Daoy (cell line): ENCODE measurements at regions not wholly inside any gene's neighbourhood (a gene's known extent, or its start where the extent isn't known, plus 50 kb on each side); places are given as distances from the start of the nearest gene placed in this dataset.

Experiments
- DNase-seq: peaks from one replicate; pipeline ENCODE4 v3.0.0-alpha.2; 2015; ENCODE audit warnings: low read depth

DNA sequence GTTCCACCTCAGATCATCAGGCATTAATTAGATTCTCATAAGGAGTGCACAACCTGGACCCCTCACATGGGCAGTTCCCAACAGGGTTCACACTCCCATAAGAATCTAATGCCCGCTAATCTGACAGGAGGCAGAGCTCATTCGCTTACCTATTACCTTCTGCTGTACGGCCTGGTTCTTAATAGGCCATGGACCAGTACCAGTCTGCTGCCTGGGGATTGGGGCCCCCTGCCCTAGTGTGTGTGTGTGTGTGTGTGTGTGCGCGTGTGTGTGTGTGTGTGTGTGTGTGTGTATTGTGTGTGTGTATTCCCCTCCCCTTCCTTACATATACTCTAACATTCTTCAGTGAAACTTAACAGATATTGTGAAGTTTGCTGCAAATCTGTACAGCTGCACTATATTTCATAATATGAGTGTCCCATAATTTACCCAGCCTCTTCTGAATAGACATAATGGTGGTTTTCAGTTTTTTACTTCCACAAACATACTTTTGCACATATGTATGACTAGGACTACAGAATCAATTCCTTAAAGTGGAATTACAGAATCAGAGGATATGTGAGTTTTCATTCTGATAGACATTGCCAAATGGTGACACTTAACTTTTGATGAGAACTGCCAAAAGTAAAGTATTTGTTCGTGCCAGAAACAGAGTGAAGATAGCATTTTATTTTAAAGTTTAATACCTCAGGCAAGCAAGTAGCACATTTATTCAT lies 205.2 kb upstream of the EEA1 start:
- no peak for DNase-seq

DNA sequence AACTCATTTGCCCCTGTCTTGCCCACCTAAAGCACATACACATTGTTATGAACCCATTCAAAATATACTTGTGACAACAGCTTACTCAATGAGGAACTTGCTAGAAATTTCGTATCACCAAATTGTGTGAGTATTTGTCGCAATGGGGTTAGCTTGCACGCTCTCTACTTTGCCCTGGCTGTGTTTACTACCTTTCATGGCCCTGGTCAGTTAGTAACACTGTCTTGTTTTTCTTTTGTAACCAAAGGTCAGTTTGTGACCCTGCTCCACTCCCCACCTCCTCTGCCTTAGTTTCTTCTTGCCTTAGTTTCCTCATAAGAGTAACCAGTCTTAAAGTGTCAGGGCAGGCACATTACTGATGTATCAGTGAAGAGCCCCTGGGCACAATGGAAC lies 205.8 kb upstream of the EEA1 start:
- DNase-seq, result no peak

DNA sequence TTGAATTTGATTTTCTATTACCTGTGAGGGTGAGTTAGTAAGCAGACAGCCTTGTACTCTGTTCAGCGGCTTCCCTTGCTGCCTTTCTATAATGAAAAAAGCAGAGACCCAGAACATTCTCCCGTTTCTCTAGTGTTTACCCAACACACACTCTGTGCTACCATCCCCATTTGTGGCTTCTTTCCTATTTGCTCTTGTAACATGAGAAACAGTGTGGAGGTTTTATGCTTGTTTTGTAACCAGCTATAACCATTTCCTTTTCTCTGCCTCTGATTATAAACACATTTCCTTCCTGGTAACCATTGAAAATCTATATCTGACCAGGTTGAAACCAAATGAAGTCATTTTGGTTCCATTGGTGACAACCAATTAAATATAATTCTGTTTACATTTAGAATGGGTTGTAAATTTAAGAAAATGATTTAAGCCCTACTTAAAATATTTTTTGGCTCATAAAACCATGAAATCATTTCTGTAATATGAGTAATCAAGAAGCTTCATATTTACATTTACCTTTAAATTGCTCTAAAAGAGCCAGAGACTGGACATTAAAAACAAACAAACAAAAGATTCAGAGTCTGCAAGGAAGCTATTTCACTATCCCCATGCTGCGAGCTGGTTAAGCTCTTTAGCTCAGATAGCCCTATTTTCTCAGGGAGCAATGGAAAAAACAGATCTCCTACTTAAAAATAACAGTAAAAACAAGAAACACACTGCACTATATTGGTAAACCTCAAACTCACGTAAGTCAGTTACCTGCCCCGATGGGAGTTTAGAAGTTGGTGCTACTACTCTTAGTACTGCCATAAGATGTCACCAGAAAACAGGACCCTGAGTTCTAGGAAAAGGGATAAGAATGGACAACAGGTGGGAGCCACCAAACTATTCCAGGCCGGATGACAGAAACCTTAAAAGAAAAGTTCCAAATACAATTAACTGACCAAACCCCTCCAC lies 206.5 kb upstream of the EEA1 start:
- DNase-seq, result peak; percentile 38

DNA sequence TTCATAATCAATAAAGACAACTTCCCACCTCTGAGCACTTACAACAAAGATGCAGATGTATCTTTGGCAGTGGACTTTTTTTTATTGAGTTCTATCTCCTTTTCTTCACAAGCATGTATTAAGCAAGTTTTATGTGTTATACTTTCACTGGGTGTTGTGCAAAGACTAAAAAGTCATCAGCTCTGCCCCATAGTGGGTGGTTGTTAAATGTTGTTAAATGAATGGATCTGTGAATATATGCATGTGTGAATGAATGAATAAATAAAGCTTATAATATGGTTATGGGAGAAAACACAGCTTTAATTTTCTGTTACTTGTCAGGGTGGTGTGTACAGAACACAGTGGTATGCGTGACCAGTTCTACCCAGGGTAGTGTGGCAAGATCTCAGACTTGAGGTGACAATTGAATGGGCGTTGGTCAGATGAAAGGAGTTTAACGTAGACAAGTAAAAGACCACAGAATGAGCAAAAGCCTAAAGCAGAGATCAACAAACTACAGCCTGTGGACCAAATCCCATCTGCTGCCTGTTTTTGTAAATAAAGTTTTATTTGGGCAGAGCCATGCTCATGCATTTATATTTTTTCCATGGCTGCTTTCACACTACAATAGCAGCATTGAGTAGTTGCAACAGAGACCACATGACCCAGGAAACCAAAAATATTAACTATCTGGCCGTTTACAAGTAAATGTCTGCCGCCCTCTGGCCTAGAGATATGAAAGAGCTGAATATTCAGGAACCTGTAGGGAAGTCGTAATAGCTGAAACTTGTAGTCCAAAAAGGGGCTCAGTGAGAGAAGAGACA lies 207.4 kb upstream of the EEA1 start:
- DNase-seq, result no peak

DNA sequence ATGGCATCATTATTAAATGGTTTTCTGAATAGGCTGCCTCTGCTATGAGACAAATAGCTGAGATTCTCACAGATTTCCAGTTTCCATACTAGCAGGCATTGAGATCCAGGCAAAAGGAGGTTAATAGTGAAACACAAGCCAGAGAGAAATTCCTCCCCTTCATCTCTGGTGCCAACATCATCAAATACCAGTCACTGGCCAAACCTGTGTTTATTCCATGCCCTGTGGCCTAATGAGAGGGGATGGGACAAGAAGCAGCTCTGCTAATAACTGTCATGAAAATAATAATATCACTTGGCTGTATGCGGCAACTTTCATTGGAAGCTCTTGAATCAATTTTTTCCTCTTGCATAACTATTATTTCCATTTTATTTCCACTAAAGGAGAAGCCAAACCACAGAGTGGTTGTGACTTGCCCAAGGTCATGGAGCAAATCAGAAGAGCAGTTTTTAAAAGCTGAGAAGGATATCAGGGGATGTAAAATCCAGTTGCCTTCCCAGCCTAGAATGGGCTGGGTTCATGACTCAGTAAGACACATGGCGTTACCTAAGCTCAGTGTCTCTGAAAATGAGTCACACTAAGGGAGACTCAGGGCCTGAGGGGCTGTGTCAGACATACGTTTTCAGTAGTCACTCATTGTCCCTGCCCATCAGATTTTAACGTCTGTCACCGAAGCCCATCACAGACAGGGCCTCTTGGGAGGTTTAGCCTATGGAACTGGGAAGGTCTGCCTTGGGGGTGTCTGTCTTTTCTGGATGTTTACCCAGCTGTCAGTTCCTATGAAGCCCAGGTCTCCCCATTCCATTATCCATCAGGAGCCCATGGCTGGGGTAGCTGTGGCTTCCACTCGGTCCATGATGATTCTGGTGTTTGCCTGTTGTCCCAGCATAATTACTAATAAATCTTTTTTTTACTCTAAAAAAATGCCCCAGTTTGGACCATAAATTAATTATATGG lies 208.8 kb upstream of the EEA1 start:
- DNase-seq, result peak; percentile 82

DNA sequence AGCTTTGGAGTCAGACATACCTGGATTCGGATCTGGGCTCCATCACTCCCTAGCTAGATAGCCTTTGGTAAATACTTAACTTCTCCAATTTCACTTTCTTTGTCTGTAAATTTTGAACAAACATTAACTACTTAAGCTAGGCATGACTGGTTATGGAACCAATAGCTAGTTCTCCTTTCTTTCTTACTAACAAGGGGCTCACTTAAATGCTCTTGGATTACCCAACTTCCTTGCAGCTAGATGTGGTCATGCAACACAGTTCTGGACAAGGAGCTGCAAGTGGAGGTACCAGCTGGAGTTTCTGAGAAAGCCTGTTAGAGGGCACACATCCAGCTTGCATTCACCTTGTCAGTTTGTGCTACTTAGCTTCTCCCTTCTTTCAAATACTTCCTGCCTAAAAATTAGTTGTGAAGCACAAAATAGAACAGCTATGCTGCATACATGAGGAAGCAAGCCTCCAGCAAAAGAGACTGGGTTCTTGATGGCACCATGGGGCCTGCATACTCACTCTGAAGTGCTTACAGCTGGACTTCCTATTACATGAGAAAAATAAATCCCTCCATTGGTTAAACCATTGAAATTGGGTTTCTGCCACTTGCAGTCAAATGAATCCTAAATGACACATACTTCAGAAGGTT lies 210.1 kb upstream of the EEA1 start:
- no peak for DNase-seq

DNA sequence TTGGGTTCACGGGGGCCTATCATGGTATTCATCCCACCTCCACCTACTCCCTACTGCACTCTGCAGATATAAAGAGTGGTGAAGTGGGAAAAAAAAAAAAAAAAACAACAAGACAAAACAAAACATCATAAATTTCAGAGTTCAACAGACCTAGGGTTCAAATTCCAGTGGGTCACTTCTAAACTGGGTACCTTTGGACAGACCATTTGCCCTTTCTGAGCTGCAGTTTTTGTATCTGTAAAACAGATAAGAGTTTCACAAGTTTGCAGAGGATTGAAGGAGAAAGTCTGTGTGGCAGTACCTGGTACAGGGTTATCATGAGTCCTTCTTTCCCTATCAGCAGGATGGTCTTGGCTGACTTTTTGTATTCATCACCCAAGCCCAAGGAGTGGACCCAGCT lies 211.2 kb upstream of the EEA1 start:
- no peak for DNase-seq

DNA sequence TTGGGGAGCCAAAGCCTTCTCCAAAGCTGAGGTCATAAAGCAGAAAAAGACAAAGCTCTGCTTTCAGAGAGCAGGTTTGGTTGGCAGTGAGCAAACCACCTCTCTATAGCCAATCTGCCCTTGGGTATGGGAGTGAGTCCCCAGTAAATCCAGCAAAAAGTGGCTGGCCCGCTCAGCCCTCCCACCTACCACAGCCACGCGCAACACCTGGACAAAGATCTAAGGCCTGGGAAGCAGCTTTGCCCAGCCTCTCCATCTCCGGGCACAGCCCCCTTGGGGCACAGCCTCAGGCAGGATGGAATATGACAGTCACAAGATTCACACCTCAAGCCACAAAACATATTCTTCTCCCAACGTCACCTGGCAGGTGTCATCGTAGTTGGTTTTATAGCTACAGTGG lies 211.7 kb upstream of the EEA1 start:
- no peak for DNase-seq

DNA sequence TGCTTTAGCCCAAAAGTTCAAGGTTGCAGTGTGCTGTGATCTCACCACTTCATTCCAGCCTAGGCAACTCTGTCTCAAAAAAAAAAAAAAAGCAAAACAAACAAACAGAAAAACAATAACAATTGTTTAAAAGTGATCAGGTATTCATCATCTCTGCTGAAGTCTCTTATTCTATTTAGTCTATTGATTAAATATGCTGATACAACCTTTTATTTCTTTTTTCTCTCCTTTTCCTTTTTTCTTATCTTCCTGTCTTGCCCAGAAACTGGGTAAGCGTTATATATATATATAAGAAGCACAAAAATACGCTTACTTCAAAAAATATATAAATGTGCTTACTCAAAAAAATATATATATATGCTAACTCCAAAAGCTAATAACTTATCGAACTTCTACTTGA lies 213.8 kb upstream of the EEA1 start:
- no peak for DNase-seq

DNA sequence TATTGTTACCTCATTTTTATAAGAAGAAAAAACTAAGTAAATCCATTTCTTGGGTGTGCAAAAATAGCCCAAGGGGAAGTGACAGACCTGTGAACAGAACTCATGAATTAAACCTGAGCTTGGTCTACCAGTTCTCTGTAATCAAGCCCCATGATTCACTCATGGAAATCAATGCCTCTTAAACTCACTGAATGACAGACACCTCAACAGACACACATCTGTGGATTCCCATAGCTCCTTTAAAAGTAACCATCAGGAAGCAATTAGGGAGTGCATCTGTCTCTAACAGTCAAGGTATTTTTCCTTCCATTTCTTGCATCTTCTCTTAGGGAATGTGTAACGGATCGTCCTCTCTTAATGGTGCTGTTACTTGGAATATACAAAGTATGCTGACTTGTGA lies 215.0 kb upstream of the EEA1 start:
- DNase-seq, result no peak

DNA sequence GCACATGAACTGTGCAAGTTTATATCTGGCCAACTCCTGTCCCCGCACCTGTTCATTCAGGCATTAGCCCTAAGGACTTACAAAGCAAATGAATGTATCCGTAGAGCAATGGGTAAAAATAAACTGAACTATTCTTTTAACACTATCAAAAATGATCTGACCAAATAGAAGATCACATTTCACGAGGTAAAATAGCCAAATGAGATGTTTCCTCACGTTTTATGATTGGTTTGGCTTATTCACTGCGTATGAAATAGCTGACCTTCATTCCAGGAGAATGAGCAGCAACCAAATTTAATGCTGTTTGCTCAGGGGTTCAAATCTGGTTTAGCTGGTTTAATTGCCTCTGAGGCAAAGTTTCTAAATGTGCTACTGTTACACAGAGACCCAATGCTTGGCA lies 216.0 kb upstream of the EEA1 start:
- DNase-seq, result no peak

DNA sequence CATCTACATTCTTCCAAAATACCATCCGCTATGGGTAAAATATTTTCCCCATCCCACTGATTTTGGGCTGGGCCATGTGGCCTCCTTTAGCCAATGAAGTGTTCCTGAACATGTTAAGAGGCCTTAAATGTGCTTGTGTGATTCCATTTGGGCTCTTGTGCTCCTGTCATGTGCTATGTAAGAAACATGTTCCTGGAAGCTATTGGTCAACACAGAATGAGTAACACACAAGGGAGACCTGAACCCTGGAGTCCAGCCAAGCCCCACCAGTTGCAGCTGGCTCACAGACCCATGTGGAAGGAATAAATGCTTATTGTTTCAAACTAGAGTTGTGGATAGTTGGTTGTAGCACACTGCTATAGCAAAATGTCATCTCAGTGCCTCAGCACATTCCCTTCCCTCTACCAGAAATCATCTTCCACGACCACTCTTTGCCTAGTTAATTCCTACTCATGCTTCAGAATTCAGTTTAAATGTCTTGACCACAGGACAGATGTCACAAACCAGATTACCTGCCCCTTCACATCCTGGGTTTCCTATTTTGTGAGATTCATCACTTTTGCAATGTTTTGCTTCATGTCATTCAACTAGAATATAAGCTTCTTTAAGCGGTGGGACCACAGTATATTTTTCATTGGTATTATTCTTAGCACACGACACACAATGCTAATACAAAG lies 217.3 kb upstream of the EEA1 start:
- DNase-seq, result no peak

DNA sequence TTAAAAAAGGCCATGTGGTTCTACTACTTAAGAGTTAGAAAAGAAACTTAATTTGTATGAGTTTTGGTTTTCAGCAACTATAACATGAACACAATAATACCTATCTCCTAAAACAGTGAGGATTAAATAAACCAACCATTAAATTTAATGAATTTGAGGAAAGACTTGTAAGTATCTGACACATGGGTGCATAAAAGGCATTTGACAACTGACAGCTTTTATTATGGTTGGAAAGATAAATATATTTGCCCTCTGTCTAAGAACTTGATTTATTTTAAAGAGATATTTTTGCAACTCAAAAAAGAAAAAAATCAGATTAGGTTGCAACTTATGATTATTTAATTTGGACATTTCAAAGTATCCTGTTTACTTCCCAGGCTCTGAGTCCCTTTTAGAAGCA lies 217.9 kb upstream of the EEA1 start:
- no peak for DNase-seq

DNA sequence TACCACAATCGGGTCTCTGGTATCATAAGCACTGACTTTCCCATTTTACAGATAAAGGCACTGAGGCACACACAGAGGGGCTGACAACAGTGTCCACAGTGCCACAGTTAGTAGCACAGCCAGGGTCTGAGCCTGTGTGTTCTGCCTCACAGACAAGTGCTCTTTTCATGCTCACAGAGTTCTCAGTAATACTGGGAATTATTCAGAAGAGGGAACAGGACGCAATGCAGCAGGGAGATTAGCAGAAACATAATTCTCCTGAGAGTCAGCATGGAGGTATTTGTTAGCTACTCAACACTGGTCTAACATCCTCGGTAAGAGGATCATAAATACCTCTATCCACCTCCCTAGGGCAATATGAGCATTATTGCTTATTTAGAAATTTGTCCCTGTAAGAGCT lies 219.3 kb upstream of the EEA1 start:
- no peak for DNase-seq

DNA sequence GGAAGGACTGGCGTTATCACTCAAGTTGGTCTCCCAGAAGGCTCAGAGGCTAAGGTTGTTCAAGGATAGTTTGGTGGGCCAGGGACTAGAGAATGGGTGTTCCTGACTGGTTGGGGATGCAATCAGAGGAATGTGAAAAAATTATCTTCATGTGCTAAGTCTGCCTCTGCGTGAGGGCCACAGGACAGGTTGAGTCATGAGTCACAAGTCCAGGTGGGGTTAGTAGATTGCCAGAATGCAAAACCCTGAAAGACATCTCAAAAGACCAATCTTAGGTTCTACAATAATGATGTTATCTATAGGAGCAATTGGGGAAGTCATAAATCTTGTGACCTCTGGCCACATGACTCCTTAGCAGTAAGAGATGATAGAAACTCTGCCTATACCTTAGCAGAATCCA lies 220.1 kb upstream of the EEA1 start:
- no peak for DNase-seq

DNA sequence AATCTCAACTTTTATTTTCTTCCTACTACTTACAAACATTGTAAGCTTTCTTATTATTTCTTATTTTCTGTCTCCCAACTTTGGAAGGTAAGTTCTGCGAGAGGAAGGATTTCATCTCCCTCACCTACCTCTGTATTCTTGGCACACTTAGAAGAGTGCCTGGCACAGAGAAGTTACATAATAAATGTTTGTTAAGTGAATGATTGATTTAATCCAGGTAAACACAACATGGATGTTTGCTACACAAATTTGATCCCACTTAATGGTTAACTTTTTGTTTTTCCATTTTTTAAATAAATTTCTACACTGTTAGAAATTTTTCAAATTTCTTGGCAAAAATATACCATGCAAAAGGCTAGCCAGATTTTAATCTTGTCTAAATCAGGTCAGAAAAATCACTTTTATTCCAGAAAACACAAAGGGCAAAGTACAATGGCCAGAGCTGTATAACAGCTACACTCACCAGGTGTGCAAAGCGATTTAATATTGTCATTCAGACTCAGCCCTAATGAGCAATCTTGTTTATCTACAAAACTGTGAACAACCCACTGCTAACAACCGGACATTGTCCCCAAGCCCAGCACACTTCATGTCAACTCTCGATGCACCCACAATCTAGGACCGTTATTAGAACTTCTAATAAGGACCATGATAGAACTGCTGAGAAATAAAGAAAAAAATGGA lies 222.1 kb upstream of the EEA1 start:
- DNase-seq, result no peak

DNA sequence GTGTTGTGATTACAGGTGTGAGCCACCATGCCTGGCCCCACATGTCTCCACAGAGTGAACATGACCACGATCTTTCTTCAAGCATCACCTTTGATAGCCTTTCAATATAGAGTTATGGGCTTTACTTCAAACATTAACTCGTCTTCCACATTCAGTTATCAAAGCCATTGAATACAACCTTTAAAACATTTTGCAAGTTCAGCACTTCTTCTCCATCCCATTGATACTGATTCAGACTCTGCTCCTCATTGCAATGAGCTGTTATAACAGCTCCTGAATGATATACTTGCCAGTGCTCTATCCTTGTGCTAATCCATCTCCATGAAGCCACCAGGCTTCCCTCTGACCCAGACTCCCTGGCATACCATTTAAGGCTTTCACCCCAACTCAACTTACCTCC lies 223.5 kb upstream of the EEA1 start:
- DNase-seq, result no peak

DNA sequence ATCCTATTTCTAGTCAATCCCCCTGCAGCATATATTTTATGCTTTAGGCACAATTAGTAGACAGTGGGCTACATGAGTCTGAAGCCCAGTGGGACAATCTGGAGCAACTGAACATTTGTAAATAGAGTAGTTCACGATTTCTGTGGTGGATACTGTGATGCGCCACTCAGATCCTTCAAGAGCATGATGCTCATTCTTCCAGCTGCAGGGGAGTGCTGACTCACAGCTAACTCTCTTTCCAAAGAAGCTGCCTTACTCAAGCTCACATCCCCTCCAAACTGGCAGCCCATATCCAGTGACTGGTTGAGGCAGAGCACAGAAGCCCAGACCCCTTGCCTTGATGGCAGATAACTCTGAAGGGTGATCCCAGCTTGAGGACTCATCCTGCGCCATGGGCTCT lies 224.2 kb upstream of the EEA1 start:
- DNase-seq, result peak; percentile 33

DNA sequence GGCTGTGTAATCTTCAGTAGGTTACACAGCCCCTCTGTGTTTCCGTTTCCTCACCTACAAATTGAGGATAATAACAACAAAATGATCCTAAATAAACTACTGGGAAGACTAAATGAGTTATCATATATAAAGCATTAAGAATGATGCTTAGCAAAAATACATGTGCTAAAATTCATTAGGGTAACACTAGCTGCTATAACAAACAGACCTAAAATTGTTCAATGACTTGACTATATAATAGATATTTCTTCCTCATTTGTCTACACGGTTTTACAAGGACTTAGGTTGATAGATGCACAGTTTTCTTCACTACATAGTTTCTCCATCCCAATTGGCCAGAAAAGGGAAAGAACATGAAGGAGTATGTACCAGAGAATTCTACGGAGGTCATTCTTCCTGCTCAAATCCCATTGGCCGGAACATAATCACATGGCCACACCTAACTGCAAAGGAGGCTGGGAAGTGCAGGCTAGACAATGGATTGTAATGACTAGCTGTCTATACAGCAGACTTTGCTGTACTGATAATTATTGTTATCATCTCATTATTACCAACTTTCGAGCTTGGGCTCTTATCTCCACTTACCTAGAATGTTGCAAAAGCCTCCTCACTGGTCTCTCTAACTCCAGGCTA lies 223.5 kb upstream of the NUDT4 start:
- DNase-seq, result no peak
